WERI-Rb-1 (cell line): ENCODE measurements at regions not wholly inside any gene's neighbourhood (a gene's known extent, or its start where the extent isn't known, plus 50 kb on each side); places are given as distances from the start of the nearest gene placed in this dataset.

Experiments used
- DNase-seq: peaks from one replicate; pipeline ENCODE4 v3.0.0-alpha.2; 2020
- H3K27ac ChIP-seq: fragments of 250-450 bp; sonication (Bioruptor Pico); 2 replicates; pipeline ENCODE4 v1.5.1; 2020; ENCODE audit warnings: mild to moderate bottlenecking, moderate library complexity
- H3K27me3 ChIP-seq: fragments of 250-450 bp; sonication (Bioruptor Pico); 2 replicates; pipeline ENCODE4 v1.5.1; 2021; ENCODE audit warnings: mild to moderate bottlenecking, low read depth, moderate library complexity; ENCODE audit not compliant: insufficient read depth, severe bottlenecking
- H3K36me3 ChIP-seq: fragments of 250-450 bp; sonication (Bioruptor Pico); 2 replicates; pipeline ENCODE4 v1.5.1; 2020; ENCODE audit warnings: mild to moderate bottlenecking, moderate library complexity
- H3K4me3 ChIP-seq: 2 replicates; pipeline ENCODE4 v1.5.1; 2011; ENCODE audit warnings: low read depth, mild to moderate bottlenecking, control low read depth, low read length
- H3K9me3 ChIP-seq: fragments of 250-450 bp; sonication (Bioruptor Pico); 2 replicates; pipeline ENCODE4 v1.5.1; 2021; ENCODE audit warnings: mild to moderate bottlenecking, moderate library complexity; ENCODE audit not compliant: severe bottlenecking
- CTCF ChIP-seq: IDR thresholded peaks from 2 replicates; pipeline ENCODE4 v1.5.1; 2011; ENCODE audit warnings: low read depth, mild to moderate bottlenecking, control low read depth, inconsistent platforms, low read length

DNA sequence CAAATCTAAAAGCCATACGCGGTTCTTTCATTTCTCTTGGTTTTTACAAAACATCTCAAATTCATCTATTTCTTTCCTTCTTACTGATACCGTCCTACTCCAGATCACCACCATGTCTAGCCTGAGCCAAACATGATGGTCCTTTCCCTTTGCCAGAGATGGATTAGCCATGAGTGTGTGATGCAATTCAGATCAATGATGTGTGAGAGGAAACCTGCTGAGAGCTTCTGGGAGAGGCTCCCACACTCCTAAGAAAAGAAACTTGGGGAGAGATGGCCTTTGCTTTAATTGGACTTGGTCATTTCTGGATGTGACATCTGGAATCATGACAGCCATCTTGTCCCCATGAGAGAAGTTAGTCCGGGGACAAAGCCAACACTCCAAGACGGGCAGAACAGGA lies 367.2 kb downstream of the FGFR2 start:
- TF ChIP-seq CTCF, result no peak
- H3K27ac ChIP-seq, result no peak overlapping the region
- DNase-seq, result no peak
- no peaks in the 10 kb centered on the region for H3K9me3 ChIP-seq
- H3K27me3 ChIP-seq, result no peaks in the 10 kb centered on the region
- no peak overlapping the region for H3K4me3 ChIP-seq
- no peaks in the 10 kb centered on the region for H3K36me3 ChIP-seq

- Histone ChIP-seq H3K36me3 (no peaks in the 10 kb centered on the region), H3K27me3 (no peaks in the 10 kb centered on the region), H3K27ac (no peak overlapping the region), H3K9me3 (peaks cover 3% of the 10 kb centered on the region), H3K4me3 (no peak overlapping the region)
- no peak for TF ChIP-seq CTCF
- DNase-seq, result no peak
Measured at GRCh38 chr10:121232494-121232893, 365.8 kb downstream of the FGFR2 start.

DNA sequence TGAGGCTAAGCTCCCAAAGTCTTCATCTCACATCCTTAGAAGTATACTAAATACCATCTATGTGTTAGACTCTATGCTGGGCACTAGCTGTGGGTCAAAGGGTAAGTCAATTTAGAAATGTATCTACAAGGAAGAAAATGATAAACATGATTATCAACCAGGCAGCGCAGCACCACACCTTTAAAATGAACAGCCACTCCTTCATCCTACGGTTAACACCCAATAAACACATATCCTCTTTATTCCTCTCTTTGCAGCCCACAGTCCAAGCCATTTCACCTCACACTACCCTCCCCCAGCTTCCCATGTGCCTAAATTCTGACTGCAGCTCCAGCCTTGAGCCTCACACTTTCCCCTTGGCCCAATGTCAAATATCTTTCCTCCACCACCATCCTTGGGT lies 362.6 kb downstream of the FGFR2 start:
- H3K9me3 ChIP-seq, result peaks cover 8% of the 10 kb centered on the region
- H3K27ac ChIP-seq, result no peak overlapping the region
- DNase-seq, result no peak
- no peak overlapping the region for H3K4me3 ChIP-seq
- no peaks in the 10 kb centered on the region for H3K27me3 ChIP-seq
- TF ChIP-seq CTCF, result no peak
- no peaks in the 10 kb centered on the region for H3K36me3 ChIP-seq

DNA sequence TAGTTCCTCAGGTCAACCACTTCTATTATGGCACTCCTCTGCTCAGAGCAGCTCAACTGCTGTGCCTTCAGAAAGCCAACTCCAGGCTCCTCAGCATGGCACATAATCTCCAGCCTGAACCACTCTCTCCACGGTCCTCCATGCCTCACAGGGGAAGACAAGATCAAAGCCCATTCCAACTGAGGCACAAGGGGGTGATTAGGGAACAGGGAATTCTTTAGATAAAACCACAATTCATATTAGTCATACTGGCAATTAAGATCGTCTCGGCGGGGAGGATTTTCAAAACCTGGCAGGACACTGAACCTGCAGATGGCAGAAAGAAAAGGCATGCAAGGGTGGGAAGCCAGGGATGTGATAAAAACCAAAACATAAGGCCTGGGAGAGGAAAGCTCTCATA lies 361.6 kb downstream of the FGFR2 start:
- no peak for TF ChIP-seq CTCF
- DNase-seq, result no peak

DNA sequence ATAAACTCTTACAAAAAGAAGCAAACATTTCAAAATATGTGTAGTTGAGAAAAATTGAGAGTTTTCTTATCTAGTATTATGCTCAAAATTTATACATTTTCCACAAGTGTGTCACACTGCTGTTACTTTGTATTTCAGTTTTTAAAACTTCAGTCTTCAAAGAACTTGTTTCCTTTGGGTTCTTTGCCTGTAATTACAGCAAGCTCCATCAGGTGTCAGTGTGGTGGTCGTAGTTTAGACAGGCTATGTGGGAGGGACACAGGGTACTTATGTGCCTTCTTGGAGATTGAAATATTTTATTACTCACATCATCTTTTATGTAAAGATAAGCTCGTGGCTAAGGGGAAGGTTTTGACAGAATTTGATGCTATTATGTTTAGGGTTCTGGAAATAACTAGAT lies 360.5 kb downstream of the FGFR2 start:
- no peak overlapping the region for H3K27ac ChIP-seq
- peaks cover 8% of the 10 kb centered on the region for H3K9me3 ChIP-seq
- no peaks in the 10 kb centered on the region for H3K27me3 ChIP-seq
- no peak overlapping the region for H3K4me3 ChIP-seq
- no peak for DNase-seq
- 0 out of 2 replicates have a peak, but pooled peaks have one; percentile 22 for TF ChIP-seq CTCF
- no peaks in the 10 kb centered on the region for H3K36me3 ChIP-seq

More for the DNA sequence above, 361.6 kb downstream of the FGFR2 start:
- no peak overlapping the region for H3K4me3 ChIP-seq
- peaks cover 8% of the 10 kb centered on the region for H3K9me3 ChIP-seq
- H3K27ac ChIP-seq, result no peak overlapping the region
- no peaks in the 10 kb centered on the region for H3K27me3 ChIP-seq
- H3K36me3 ChIP-seq, result no peaks in the 10 kb centered on the region

DNA sequence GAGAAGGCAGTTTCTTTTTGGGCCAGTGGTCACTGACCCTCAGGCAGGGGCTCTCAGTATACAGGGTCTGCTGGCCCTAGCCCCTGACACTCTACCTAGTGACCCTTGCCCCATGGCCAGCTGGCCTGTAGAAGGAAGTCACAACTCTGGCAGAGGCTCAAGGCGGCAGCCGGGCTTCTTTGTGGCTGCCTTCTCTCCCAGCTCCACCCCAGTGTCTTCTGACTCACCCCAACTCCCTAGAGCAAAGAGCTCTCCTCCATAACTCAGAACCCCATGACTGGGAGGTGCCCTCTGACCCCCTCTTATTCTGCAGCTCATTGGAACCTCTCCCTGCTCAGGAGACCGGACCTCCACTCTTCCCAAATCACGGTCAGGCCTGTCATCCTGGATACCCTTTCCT lies 358.2 kb downstream of the FGFR2 start:
- TF ChIP-seq CTCF, result no peak
- Histone ChIP-seq H3K4me3 (no peak overlapping the region), H3K27me3 (no peaks in the 10 kb centered on the region), H3K36me3 (no peaks in the 10 kb centered on the region), H3K27ac (no peak overlapping the region), H3K9me3 (peaks cover 8% of the 10 kb centered on the region)
- DNase-seq, result no peak
